ENCODE measurements at regions not wholly inside any gene's neighbourhood (a gene's known extent, or its start where the extent isn't known, plus 50 kb on each side); places are given as distances from the start of the nearest gene placed in this dataset.

DNA sequence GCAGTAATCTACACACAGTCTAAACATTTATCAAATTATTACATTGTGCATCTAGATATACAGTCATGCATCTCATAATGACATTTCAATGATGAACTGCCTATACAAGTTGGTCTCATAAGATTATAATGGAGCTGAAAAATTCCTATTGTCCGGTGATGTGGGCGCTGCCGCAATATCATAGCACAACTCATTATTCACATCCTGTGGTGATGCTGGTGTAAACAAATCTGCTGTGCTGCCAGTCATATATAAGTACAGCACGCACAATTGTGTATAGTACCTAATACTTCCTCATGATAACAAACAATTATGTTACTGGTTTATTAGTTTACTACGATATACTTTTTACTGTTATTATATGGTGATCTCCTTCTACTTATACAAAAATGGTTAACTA is 768.8 kb upstream of the NOVA1 start:
- TF ChIP-seq, protein P1, sequence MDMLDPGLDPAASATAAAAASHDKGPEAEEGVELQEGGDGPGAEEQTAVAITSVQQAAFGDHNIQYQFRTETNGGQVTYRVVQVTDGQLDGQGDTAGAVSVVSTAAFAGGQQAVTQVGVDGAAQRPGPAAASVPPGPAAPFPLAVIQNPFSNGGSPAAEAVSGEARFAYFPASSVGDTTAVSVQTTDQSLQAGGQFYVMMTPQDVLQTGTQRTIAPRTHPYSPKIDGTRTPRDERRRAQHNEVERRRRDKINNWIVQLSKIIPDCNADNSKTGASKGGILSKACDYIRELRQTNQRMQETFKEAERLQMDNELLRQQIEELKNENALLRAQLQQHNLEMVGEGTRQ (IDR thresholded peaks at IDR 0.05; ENCODE audit: low read depth, low read length) = no peak
- no peak for TF ChIP-seq CHD1 (IDR thresholded peaks at IDR 0.05; ENCODE audit: low read depth, low read length)
- no peak for TF ChIP-seq CTCF (conservative IDR thresholded peaks at IDR 0.05; ENCODE audit: low read depth, low read length)
- TF ChIP-seq CEBPB (IDR thresholded peaks at IDR 0.05; ENCODE audit: low read depth, low read length) = no peak
- no peak for TF ChIP-seq RAD21 (IDR thresholded peaks at IDR 0.05; ENCODE audit: low read length)
- TF ChIP-seq POLR2A (IDR thresholded peaks at IDR 0.05; ENCODE audit: low read depth, low read length) = no peak
- TF ChIP-seq BHLHE40 (IDR thresholded peaks at IDR 0.05; ENCODE audit: low read depth, low read length) = no peak
- no peak for TF ChIP-seq FOS (IDR thresholded peaks at IDR 0.05; ENCODE audit: low read depth, low read length)

Data from IMR-90 (cell line).